PC-3 (cell line): ENCODE measurements at regions not wholly inside any gene's neighbourhood (a gene's known extent, or its start where the extent isn't known, plus 50 kb on each side); places are given as distances from the start of the nearest gene placed in this dataset.

Experiments used
- EZH2 ChIP-seq: fragments of 300-600 bp; sonication (generic); IDR thresholded peaks from one replicate; pipeline ENCODE4 v1.6.1; 2017; ENCODE audit warnings: antibody characterized with exemption, mild to moderate bottlenecking, low read length; ENCODE audit not compliant: unreplicated experiment
- EZH2phosphoT487 ChIP-seq: fragments of 300-600 bp; sonication (generic); IDR thresholded peaks from 2 replicates; pipeline ENCODE4 v1.6.1; 2018; ENCODE audit warnings: mild to moderate bottlenecking, antibody characterized with exemption, low read length, borderline replicate concordance
- TF ChIP-seq, protein P1 (sequence below): fragments of 300-600 bp; sonication (generic); conservative IDR thresholded peaks from 2 replicates; pipeline ENCODE4 v1.5.1; 2017; ENCODE audit warnings: antibody characterized with exemption, low read depth, mild to moderate bottlenecking, low read length

DNA sequence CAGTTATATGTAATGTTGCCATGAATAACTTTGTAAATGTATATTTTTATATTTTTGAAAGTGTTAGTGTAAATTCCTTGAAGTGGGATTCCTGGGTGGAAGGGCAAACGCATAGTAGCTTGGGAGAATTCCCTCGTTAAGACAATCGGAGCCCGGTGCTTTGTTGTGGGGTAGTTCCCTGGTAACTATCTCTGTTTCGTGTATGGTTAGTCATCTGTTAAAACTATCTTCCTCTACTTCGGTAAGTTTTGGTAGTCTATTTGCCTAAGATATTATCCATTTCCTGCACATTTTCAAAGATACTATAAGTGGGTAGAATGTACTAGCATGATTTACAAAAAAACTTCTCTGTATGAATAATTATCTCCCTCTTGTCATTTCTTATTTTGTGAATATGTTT lies 113.8 kb upstream of the NRXN1 start:
- TF ChIP-seq EZH2 (no peak), EZH2phosphoT487 (no peak)
- TF ChIP-seq, protein P1, sequence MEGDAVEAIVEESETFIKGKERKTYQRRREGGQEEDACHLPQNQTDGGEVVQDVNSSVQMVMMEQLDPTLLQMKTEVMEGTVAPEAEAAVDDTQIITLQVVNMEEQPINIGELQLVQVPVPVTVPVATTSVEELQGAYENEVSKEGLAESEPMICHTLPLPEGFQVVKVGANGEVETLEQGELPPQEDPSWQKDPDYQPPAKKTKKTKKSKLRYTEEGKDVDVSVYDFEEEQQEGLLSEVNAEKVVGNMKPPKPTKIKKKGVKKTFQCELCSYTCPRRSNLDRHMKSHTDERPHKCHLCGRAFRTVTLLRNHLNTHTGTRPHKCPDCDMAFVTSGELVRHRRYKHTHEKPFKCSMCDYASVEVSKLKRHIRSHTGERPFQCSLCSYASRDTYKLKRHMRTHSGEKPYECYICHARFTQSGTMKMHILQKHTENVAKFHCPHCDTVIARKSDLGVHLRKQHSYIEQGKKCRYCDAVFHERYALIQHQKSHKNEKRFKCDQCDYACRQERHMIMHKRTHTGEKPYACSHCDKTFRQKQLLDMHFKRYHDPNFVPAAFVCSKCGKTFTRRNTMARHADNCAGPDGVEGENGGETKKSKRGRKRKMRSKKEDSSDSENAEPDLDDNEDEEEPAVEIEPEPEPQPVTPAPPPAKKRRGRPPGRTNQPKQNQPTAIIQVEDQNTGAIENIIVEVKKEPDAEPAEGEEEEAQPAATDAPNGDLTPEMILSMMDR: no peak
